ENCODE measurements at regions not wholly inside any gene's neighbourhood (a gene's known extent, or its start where the extent isn't known, plus 50 kb on each side); places are given as distances from the start of the nearest gene placed in this dataset.

DNA sequence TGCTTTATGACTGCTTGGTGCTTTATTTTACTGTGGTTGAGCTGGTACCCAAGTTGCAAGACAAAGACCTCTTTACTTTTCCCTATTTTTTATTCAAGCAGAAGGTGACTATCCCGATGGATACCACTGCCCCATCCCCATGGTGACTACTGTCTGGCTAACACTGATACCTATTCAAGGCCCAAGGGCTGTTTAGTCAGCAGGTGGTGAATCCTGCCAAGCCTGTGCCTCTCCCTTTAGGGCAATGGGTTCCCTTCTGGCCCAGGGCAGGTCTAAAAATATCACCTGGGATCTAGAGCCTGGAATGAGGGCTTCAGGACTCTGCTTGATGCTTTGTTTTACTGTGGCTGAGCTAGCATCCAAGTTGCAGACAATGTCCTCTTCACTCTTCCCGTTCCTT lies 510.0 kb upstream of the GRAMD2B start:
- TF ChIP-seq, protein P1, sequence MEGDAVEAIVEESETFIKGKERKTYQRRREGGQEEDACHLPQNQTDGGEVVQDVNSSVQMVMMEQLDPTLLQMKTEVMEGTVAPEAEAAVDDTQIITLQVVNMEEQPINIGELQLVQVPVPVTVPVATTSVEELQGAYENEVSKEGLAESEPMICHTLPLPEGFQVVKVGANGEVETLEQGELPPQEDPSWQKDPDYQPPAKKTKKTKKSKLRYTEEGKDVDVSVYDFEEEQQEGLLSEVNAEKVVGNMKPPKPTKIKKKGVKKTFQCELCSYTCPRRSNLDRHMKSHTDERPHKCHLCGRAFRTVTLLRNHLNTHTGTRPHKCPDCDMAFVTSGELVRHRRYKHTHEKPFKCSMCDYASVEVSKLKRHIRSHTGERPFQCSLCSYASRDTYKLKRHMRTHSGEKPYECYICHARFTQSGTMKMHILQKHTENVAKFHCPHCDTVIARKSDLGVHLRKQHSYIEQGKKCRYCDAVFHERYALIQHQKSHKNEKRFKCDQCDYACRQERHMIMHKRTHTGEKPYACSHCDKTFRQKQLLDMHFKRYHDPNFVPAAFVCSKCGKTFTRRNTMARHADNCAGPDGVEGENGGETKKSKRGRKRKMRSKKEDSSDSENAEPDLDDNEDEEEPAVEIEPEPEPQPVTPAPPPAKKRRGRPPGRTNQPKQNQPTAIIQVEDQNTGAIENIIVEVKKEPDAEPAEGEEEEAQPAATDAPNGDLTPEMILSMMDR (IDR thresholded peaks at IDR 0.05; ENCODE audit: extremely low read depth in 1 of 2, insufficient read depth in 1 of 2, low read depth in 1 of 2, low read length in 2 of 2): no peak
- TF ChIP-seq EZH2 (IDR thresholded peaks at IDR 0.05; ENCODE audit: borderline replicate concordance, low read depth, low read length, severe bottlenecking): no peak

Data from endothelial cell of umbilical vein (primary cell).